Ascending aorta (tissue), 2 donors: ENCODE measurements at regions not wholly inside any gene's neighbourhood (a gene's known extent, or its start where the extent isn't known, plus 50 kb on each side); places are given as distances from the start of the nearest gene placed in this dataset.

Experiments used
- DNase-seq, 2 donors: peaks; one replicate each; pipeline ENCODE4 v3.0.0-alpha.2; 2019; ENCODE audit warnings: low spot score in 2 of 2
- H3K27ac ChIP-seq, 2 donors: fragments of 200-600 bp; sonication (generic); one replicate each; pipeline ENCODE4 v1.5.1; 2016 to 2017; ENCODE audit warnings: mild to moderate bottlenecking in 1 of 2
- H3K27me3 ChIP-seq: fragments of 200-600 bp; sonication (generic); one replicate; pipeline ENCODE4 v1.5.1; 2017
- H3K36me3 ChIP-seq, 2 donors: fragments of 200-600 bp; sonication (generic); one replicate each; pipeline ENCODE4 v1.5.1; 2016
- H3K4me1 ChIP-seq, 2 donors: fragments of 200-600 bp; sonication (generic); one replicate each; pipeline ENCODE4 v1.5.1; 2016 to 2017; ENCODE audit warnings: mild to moderate bottlenecking in 1 of 2
- H3K4me3 ChIP-seq, 2 donors: fragments of 200-600 bp; sonication (generic); one replicate each; pipeline ENCODE4 v1.5.1; 2016 to 2017; ENCODE audit warnings: mild to moderate bottlenecking in 1 of 2
- H3K9me3 ChIP-seq, 2 donors: fragments of 200-600 bp; sonication (generic); one replicate each; pipeline ENCODE4 v1.5.1; 2016
- intact Hi-C: fragments of 100-400 bp; cut with DNase I; formaldehyde crosslinking; loops from one replicate; pipeline ENCODE4 v1.15.1; 2023
- TF ChIP-seq, protein P1 (sequence below), 3 experiments: fragments of 200-600 bp in 2 of 3; fragments of 450-650 bp in 1 of 3; sonication (generic) in 2 of 3; IDR thresholded peaks; one replicate each; pipeline ENCODE4 v1.5.1; 2016 to 2019; ENCODE audit warnings: antibody characterized with exemption in 3 of 3, mild to moderate bottlenecking in 1 of 3, moderate library complexity in 1 of 3

DNA sequence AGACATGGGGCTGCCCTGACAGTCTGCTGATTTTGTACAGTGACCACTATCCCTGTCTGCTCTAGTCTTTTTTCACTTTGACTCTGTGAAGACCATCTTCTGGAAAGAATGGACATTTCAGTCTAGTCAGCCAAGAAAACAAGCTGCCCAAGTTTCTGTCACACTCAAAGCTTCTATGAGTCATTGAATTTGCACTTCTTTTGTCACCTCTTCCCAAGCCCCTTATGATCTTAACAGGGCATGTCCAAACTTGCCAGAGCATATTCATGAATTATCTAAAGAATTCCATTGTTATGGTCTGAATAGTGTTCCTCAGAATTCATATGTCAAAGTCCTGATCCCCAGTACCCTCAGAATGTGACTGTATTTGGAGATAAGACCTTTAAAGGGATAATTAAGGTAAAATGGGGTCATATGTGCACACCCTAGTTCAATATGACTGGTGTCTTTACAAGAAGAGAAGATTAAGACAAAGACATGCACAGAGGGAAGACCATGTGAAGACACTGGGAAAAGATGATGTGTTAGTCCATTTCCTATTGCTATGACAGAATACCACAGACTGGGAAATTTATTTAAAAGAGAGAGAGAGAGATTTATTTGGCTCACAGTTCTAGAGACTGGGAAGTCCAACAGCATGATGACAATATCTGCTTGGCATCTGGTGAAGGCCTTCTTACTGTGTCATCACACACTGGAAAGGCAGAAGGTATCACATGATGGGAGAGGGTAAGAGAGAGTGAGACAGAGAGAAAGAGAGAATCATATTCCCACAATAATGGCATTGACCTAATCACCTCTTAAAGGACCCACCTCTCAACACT lies 242.6 kb downstream of the BTG1 start:
- TF ChIP-seq, protein P1, sequence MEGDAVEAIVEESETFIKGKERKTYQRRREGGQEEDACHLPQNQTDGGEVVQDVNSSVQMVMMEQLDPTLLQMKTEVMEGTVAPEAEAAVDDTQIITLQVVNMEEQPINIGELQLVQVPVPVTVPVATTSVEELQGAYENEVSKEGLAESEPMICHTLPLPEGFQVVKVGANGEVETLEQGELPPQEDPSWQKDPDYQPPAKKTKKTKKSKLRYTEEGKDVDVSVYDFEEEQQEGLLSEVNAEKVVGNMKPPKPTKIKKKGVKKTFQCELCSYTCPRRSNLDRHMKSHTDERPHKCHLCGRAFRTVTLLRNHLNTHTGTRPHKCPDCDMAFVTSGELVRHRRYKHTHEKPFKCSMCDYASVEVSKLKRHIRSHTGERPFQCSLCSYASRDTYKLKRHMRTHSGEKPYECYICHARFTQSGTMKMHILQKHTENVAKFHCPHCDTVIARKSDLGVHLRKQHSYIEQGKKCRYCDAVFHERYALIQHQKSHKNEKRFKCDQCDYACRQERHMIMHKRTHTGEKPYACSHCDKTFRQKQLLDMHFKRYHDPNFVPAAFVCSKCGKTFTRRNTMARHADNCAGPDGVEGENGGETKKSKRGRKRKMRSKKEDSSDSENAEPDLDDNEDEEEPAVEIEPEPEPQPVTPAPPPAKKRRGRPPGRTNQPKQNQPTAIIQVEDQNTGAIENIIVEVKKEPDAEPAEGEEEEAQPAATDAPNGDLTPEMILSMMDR (IDR thresholded peaks at IDR 0.05) = no peak
- intact Hi-C loops = no loop called here
- Histone ChIP-seq H3K9me3 (no peaks in the 10 kb centered on the region), H3K4me1 (no peaks in the 10 kb centered on the region), H3K27ac (no peak overlapping the region), H3K36me3 (no peaks in the 10 kb centered on the region), H3K27me3 (no peaks in the 10 kb centered on the region), H3K4me3 (no peak overlapping the region)
- DNase-seq = no peak

GRCh38 chr12:91901381-91902074 lies 244.1 kb downstream of the BTG1 start:
- Histone ChIP-seq H3K36me3 (no peaks in the 10 kb centered on the region), H3K27ac (no peak overlapping the region), H3K9me3 (no peaks in the 10 kb centered on the region), H3K4me3 (no peak overlapping the region), H3K27me3 (no peaks in the 10 kb centered on the region), H3K4me1 (no peaks in the 10 kb centered on the region)
- intact Hi-C loops = no loop called here
- no peak for DNase-seq
- TF ChIP-seq, protein P1 (IDR thresholded peaks at IDR 0.05) = no peak

DNA sequence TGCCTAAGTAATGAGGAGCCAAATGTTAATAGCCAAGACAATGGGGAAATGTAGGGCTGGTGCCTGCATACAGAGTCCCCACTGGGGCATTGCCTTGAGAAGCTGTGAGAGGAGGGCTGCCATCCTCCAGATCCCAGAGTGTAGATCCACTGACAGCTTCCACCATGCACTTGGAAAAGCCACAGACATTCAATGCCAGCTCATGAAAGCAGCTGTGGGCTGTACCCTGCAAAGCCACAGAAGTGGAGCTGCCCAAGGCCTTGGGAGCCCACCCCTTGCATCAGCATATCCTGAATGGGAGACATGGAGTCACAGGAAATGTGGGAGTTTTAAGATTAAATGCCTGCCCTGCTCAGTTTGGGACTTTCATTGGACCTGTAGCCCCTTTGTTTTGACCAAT lies 244.7 kb downstream of the BTG1 start:
- H3K4me3 ChIP-seq = no peak overlapping the region
- no peak for DNase-seq
- intact Hi-C loops = no loop called here

GRCh38 chr12:91899056-91899455 lies 246.6 kb downstream of the BTG1 start:
- Histone ChIP-seq H3K27ac (no peak overlapping the region), H3K9me3 (no peaks in the 10 kb centered on the region), H3K4me1 (no peaks in the 10 kb centered on the region), H3K27me3 (no peaks in the 10 kb centered on the region), H3K36me3 (no peaks in the 10 kb centered on the region), H3K4me3 (no peak overlapping the region)
- DNase-seq = no peak
- intact Hi-C loops = no loop called here
- TF ChIP-seq, protein P1 (IDR thresholded peaks at IDR 0.05) = no peak

More for the DNA sequence above, 244.7 kb downstream of the BTG1 start:
- Histone ChIP-seq H3K9me3 (no peaks in the 10 kb centered on the region), H3K27ac (no peak overlapping the region), H3K27me3 (no peaks in the 10 kb centered on the region), H3K36me3 (no peaks in the 10 kb centered on the region), H3K4me1 (no peaks in the 10 kb centered on the region)
- TF ChIP-seq, protein P1 (IDR thresholded peaks at IDR 0.05) = no peak

DNA sequence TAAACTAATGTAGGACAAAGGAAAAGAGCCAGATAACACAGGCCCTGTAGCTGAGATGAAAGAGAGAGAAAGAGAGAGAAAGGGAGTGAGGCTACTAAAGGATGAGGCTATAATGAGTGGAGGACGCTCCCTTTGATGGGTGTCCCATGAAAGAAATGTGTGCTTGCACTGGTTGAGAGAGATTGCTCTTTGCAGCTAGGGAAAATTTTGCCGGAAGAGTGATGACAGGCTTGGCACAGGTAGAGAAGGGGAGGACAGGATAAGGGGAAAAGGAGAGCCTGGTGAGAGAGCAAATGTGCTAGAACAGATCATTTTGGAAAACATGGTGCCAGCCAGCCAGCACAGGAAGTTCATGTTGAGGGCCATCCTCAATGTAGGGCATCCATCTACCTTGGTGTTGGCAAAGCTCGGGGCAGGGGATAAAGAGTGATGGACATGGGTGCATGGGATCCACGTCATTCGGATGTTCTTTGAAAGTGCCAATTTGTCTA lies 248.6 kb downstream of the BTG1 start:
- Histone ChIP-seq H3K4me1 (no peaks in the 10 kb centered on the region), H3K27me3 (no peaks in the 10 kb centered on the region), H3K27ac (no peak overlapping the region), H3K9me3 (no peaks in the 10 kb centered on the region), H3K36me3 (no peaks in the 10 kb centered on the region), H3K4me3 (no peak overlapping the region)
- DNase-seq = no peak
- intact Hi-C loops = no loop called here
- TF ChIP-seq, protein P1 (IDR thresholded peaks at IDR 0.05) = no peak
